Small intestine (tissue), 7 donors: ENCODE measurements at regions not wholly inside any gene's neighbourhood (a gene's known extent, or its start where the extent isn't known, plus 50 kb on each side); places are given as distances from the start of the nearest gene placed in this dataset.

Experiments
- DNase-seq, 2 donors: peaks; one replicate each; pipeline versions ENCODE4 v3.0.0 to v3.0.0-alpha.2; 2013
- FAIRE-seq: peaks from 2 replicates; lab custom pipeline; 2012; peaks lifted over from hg19 to GRCh38; lab: Jason Lieb, UNC
- H3K27ac ChIP-seq, 3 donors: one replicate each; pipeline ENCODE4 v1.5.1; 2013; ENCODE audit warnings: low read length in 2 of 3, mild to moderate bottlenecking in 2 of 3, control low read depth in 1 of 3, inconsistent platforms in 1 of 3, low read depth in 1 of 3, moderate library complexity in 1 of 3
- H3K27me3 ChIP-seq, 3 donors: one replicate each; pipeline ENCODE4 v1.6.1; 2013; ENCODE audit warnings: low read length in 3 of 3, inconsistent platforms in 1 of 3; ENCODE audit not compliant: control insufficient read depth in 3 of 3, insufficient read depth in 3 of 3
- H3K36me3 ChIP-seq, 3 donors: one replicate each; pipeline ENCODE4 v1.6.1; 2013; ENCODE audit warnings: low read length in 3 of 3, inconsistent platforms in 1 of 3, low read depth in 1 of 3, mild to moderate bottlenecking in 1 of 3, moderate library complexity in 1 of 3; ENCODE audit not compliant: control insufficient read depth in 3 of 3, insufficient read depth in 2 of 3
- H3K4me1 ChIP-seq, 3 donors: one replicate each; pipeline ENCODE4 v1.6.1; 2013; ENCODE audit warnings: low read length in 2 of 3, inconsistent platforms in 1 of 3, low read depth in 1 of 3, mild to moderate bottlenecking in 1 of 3, moderate library complexity in 1 of 3; ENCODE audit not compliant: control insufficient read depth in 3 of 3, insufficient read depth in 2 of 3
- H3K4me3 ChIP-seq, 3 donors: one replicate each; pipeline ENCODE4 v1.5.1; 2013; ENCODE audit warnings: low read length in 3 of 3, control low read depth in 1 of 3, inconsistent platforms in 1 of 3, low read depth in 1 of 3, mild to moderate bottlenecking in 1 of 3, moderate library complexity in 1 of 3
- H3K9me3 ChIP-seq, 2 donors: one replicate each; pipeline ENCODE4 v1.6.1; 2013; ENCODE audit warnings: low read depth in 1 of 2, low read length in 1 of 2; ENCODE audit not compliant: control insufficient read depth in 2 of 2, insufficient read depth in 1 of 2
- WGBS, 3 donors: extraction: QIAGEN DNeasy Blood & Tissue Kit; methylation state at CpG; one replicate each; pipeline ENCODE4 v1.1.7; 2013; 5-methylcytosine and 5-hydroxymethylcytosine counted together
- donor health status: healthy with polysubstance abuse.
- donor health status: control.
- donor health status: control.
- donor health status: Bipolar disorder and iron deficiency.
- donor health status: healthy.

GRCh38 chr18:38250971-38251370 lies 685.4 kb upstream of the CELF4 start:
- no peaks in the 10 kb centered on the region for H3K9me3 ChIP-seq
- 58 to 72% (median 66%) methylated on average over 5 of the region's 5 CpGs for WGBS, 3 donors
- H3K4me3 ChIP-seq, result no peak overlapping the region
- H3K27ac ChIP-seq, result no peak overlapping the region
- FAIRE-seq (no peak), DNase-seq (no peak)
- H3K36me3 ChIP-seq, result no peaks in the 10 kb centered on the region
- no peaks in the 10 kb centered on the region for H3K27me3 ChIP-seq
- H3K4me1 ChIP-seq, result no peaks in the 10 kb centered on the region

- H3K27me3 ChIP-seq, result no peaks in the 10 kb centered on the region
- 60 to 90% (median 84%) methylated on average over 3 of the region's 3 CpGs for WGBS, 3 donors
- no peaks in the 10 kb centered on the region for H3K36me3 ChIP-seq
- H3K4me1 ChIP-seq, result no peaks in the 10 kb centered on the region
- FAIRE-seq, result no peak
- no peak overlapping the region for H3K4me3 ChIP-seq
- DNase-seq, result no peak
- no peaks in the 10 kb centered on the region for H3K9me3 ChIP-seq
- no peak overlapping the region for H3K27ac ChIP-seq
Observed at GRCh38 chr18:38244480-38244879, 678.9 kb upstream of the CELF4 start.

- DNase-seq (no peak), FAIRE-seq (no peak)
- no peak overlapping the region for H3K27ac ChIP-seq
- H3K36me3 ChIP-seq, result no peaks in the 10 kb centered on the region
- no peaks in the 10 kb centered on the region for H3K4me1 ChIP-seq
- WGBS, 3 donors, result 66 to 86% (median 76%) methylated on average over 2 of the region's 2 CpGs
- no peak overlapping the region for H3K4me3 ChIP-seq
- no peaks in the 10 kb centered on the region for H3K27me3 ChIP-seq
- no peaks in the 10 kb centered on the region for H3K9me3 ChIP-seq
Observed at GRCh38 chr18:38243291-38243690, 677.7 kb upstream of the CELF4 start.

GRCh38 chr18:38241736-38242135 lies 676.1 kb upstream of the CELF4 start:
- Histone ChIP-seq H3K27ac (no peak overlapping the region), H3K9me3 (no peaks in the 10 kb centered on the region), H3K4me3 (no peak overlapping the region), H3K4me1 (no peaks in the 10 kb centered on the region), H3K27me3 (no peaks in the 10 kb centered on the region), H3K36me3 (no peaks in the 10 kb centered on the region)
- WGBS, 3 donors, result 65 to 76% (median 76%) methylated on average over 2 of the region's 2 CpGs
- FAIRE-seq, result no peak
- DNase-seq, result no peak

GRCh38 chr18:38241216-38241615 lies 675.6 kb upstream of the CELF4 start:
- no peaks in the 10 kb centered on the region for H3K4me1 ChIP-seq
- H3K36me3 ChIP-seq, result no peaks in the 10 kb centered on the region
- H3K9me3 ChIP-seq, result no peaks in the 10 kb centered on the region
- H3K4me3 ChIP-seq, result no peak overlapping the region
- H3K27me3 ChIP-seq, result no peaks in the 10 kb centered on the region
- no peak overlapping the region for H3K27ac ChIP-seq
- 89 to 94% (median 94%) methylated on average over 6 of the region's 6 CpGs for WGBS, 3 donors
- FAIRE-seq, result no peak
- DNase-seq, result no peak

GRCh38 chr18:38239606-38240005 lies 674.0 kb upstream of the CELF4 start:
- Histone ChIP-seq H3K9me3 (no peaks in the 10 kb centered on the region), H3K4me3 (no peak overlapping the region), H3K27me3 (no peaks in the 10 kb centered on the region), H3K36me3 (no peaks in the 10 kb centered on the region), H3K27ac (no peak overlapping the region), H3K4me1 (no peaks in the 10 kb centered on the region)
- DNase-seq (no peak), FAIRE-seq (no peak)
- WGBS, 3 donors, result 48 to 51% (median 49%) methylated on average over 5 of the region's 5 CpGs

GRCh38 chr18:38237796-38238195 lies 672.2 kb upstream of the CELF4 start:
- Histone ChIP-seq H3K27ac (no peak overlapping the region), H3K36me3 (no peaks in the 10 kb centered on the region), H3K27me3 (no peaks in the 10 kb centered on the region), H3K9me3 (no peaks in the 10 kb centered on the region), H3K4me3 (no peak overlapping the region), H3K4me1 (no peaks in the 10 kb centered on the region)
- WGBS, 3 donors, result 78 to 95% (median 78%) methylated on average over 1 of the region's 1 CpG
- no peak for FAIRE-seq
- no peak for DNase-seq

GRCh38 chr18:38221476-38222100 lies 656.0 kb upstream of the CELF4 start:
- no peaks in the 10 kb centered on the region for H3K4me1 ChIP-seq
- no peaks in the 10 kb centered on the region for H3K27me3 ChIP-seq
- H3K27ac ChIP-seq, result no peak overlapping the region
- DNase-seq (no peak), FAIRE-seq (no peak)
- H3K9me3 ChIP-seq, result no peaks in the 10 kb centered on the region
- H3K4me3 ChIP-seq, result no peak overlapping the region
- H3K36me3 ChIP-seq, result no peaks in the 10 kb centered on the region
- WGBS, 3 donors, result 79 to 89% (median 88%) methylated on average over 7 of the region's 7 CpGs

GRCh38 chr18:38198956-38199355 lies 633.4 kb upstream of the CELF4 start:
- no peaks in the 10 kb centered on the region for H3K27me3 ChIP-seq
- H3K27ac ChIP-seq, result no peak overlapping the region
- H3K4me3 ChIP-seq, result no peak overlapping the region
- no peaks in the 10 kb centered on the region for H3K4me1 ChIP-seq
- H3K36me3 ChIP-seq, result no peaks in the 10 kb centered on the region
- DNase-seq (no peak), FAIRE-seq (no peak)
- no peaks in the 10 kb centered on the region for H3K9me3 ChIP-seq
- WGBS, 3 donors, result 30 to 58% (median 47%) methylated on average over 1 of the region's 1 CpG
